ENCODE measurements at regions not wholly inside any gene's neighbourhood (a gene's known extent, or its start where the extent isn't known, plus 50 kb on each side); places are given as distances from the start of the nearest gene placed in this dataset.

GRCh38 chr6:14659841-14660240, 542.3 kb downstream of the CD83 start (continued):
- TF ChIP-seq, protein P1, sequence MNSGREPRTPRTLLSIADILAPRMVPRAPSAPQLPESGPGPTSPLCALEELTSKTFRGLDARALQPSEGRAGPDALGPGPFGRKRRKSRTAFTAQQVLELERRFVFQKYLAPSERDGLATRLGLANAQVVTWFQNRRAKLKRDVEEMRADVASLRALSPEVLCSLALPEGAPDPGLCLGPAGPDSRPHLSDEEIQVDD (CRISPR knock-in tag; IDR thresholded peaks at IDR 0.05; ENCODE audit: borderline replicate concordance), result no peak
- no peak for TF ChIP-seq ZNF569 (CRISPR knock-in tag; IDR thresholded peaks at IDR 0.05; ENCODE audit: borderline replicate concordance)
- no peak for TF ChIP-seq KAT7 (CRISPR knock-in tag; IDR thresholded peaks at IDR 0.05; ENCODE audit: borderline replicate concordance)
- TF ChIP-seq ZNF24 (IDR thresholded peaks at IDR 0.05), result no peak
- TF ChIP-seq ZNF263 (CRISPR knock-in tag; IDR thresholded peaks at IDR 0.05), result no peak
- no peak for TF ChIP-seq ZNF7 (CRISPR knock-in tag; IDR thresholded peaks at IDR 0.05)

GRCh38 chr6:14660806-14661579, 543.4 kb downstream of the CD83 start:
- H3K9me3 ChIP-seq (ENCODE audit: low read length), result no peaks in the 10 kb centered on the region
- no peaks in the 10 kb centered on the region for H3K79me2 ChIP-seq (ENCODE audit: insufficient read depth, low read length)
- no peak overlapping the region for H3K9ac ChIP-seq (ENCODE audit: insufficient read depth, low read depth, low read length)
- BruUV-seq (replicated peaks), result no TSS peak
- ChIA-PET CTCF (ENCODE audit: low intra/inter-chr PET ratio, low total read pairs) (no interaction called here), POLR2A (no interaction called here)
- H3K36me3 ChIP-seq (replicated peaks in 1 of 2; ENCODE audit: control insufficient read depth in 1 of 2, insufficient read depth in 2 of 2, low read length in 2 of 2), result no peaks in the 10 kb centered on the region
- ATAC-seq (no peak), DNase-seq (ENCODE audit: low spot score) (no peak), FAIRE-seq (no peak)
- H3K4me3 ChIP-seq (replicated peaks in 1 of 3; ENCODE audit: insufficient read depth in 1 of 3, low read depth in 2 of 3, low read length in 3 of 3), result no peak overlapping the region
- in situ Hi-C loops (cut with HindIII; ENCODE audit: extremely low pct_ligation_motif_present, low pct_unique_long_range_greater_than_20kb), result no loop called here
- H3K27me3 ChIP-seq (ENCODE audit: control insufficient read depth in 1 of 2, insufficient read depth in 2 of 2, low read length in 2 of 2), result 0 out of 5 replicates have a peak, but pooled peaks cover 0 to 2% of the 10 kb centered on the region in 2 experiments
- H3K27ac ChIP-seq (ENCODE audit: extremely low read length, insufficient read depth, low read length), result no peak overlapping the region
- H4K20me1 ChIP-seq (ENCODE audit: insufficient read depth, low read length), result no peaks in the 10 kb centered on the region
- H3K4me1 ChIP-seq (ENCODE audit: insufficient read depth, low read length), result no peaks in the 10 kb centered on the region
- intact Hi-C loops (cut with micrococcal nuclease; ENCODE audit: unreplicated experiment), result no loop called here
- no peak overlapping the region for H2AFZ ChIP-seq (ENCODE audit: low read length)
- TF ChIP-seq ZNF580 (CRISPR knock-in tag; IDR thresholded peaks at IDR 0.05; ENCODE audit: borderline replicate concordance, low read depth), result no peak
- no peak for TF ChIP-seq HOXA3 (CRISPR knock-in tag; IDR thresholded peaks at IDR 0.05)
- no peak for TF ChIP-seq ZNF333 (CRISPR knock-in tag; IDR thresholded peaks at IDR 0.05; ENCODE audit: borderline replicate concordance)
- no peak for TF ChIP-seq SRY (CRISPR knock-in tag; IDR thresholded peaks at IDR 0.05)
- TF ChIP-seq IKZF1 (IDR thresholded peaks at IDR 0.05), result no peak
- no peak for TF ChIP-seq HDAC6 (IDR thresholded peaks at IDR 0.05; ENCODE audit: low read depth, low read length)
- H3K4me2 ChIP-seq (ENCODE audit: low read depth, low read length), result no peak overlapping the region
- WGBS (ENCODE audit: low lambda C conversion rate), result 21% methylated on average over 8 of the region's 8 CpGs

All from HepG2 (cell line).